ENCODE measurements at regions not wholly inside any gene's neighbourhood (a gene's known extent, or its start where the extent isn't known, plus 50 kb on each side); places are given as distances from the start of the nearest gene placed in this dataset.
"Not testable (repeated sequence)": the region's sequence is repeated elsewhere in the genome, so short reads cannot be mapped to it uniquely, and the experiment has no call there.

GRCh38 chr3:16073203-16073602 lies 101.3 kb upstream of the GALNT15 start:
- Histone ChIP-seq H3K4me3 (no peak overlapping the region), H3K36me3 (ENCODE audit: insufficient read depth) (no peaks in the 10 kb centered on the region), H2AFZ (no peak overlapping the region), H3K27me3 (ENCODE audit: insufficient read depth) (no peaks in the 10 kb centered on the region), H3K4me2 (no peak overlapping the region), H3K9me2 (ENCODE audit: insufficient read depth) (0 out of 2 replicates have a peak, but pooled peaks cover 5% of the 10 kb centered on the region), H3K27ac (ENCODE audit: low read depth) (no peak overlapping the region), H4K20me1 (replicated peaks; ENCODE audit: insufficient read depth) (no peaks in the 10 kb centered on the region), H3K79me2 (replicated peaks; ENCODE audit: insufficient read depth) (no peaks in the 10 kb centered on the region), H3F3A (replicated peaks; ENCODE audit: low read depth) (no peaks in the 10 kb centered on the region), H3K4me1 (ENCODE audit: insufficient read depth) (no peaks in the 10 kb centered on the region)
- TF ChIP-seq CTCF (conservative IDR thresholded peaks at IDR 0.05; ENCODE audit: low read depth in 2 of 2) (no peak), ZNF331 (CRISPR knock-in tag; IDR thresholded peaks at IDR 0.05; ENCODE audit: low read depth) (no peak), EZH2phosphoT487 (IDR thresholded peaks at IDR 0.05; ENCODE audit: unreplicated experiment) (no peak), EZH2 (IDR thresholded peaks at IDR 0.05; ENCODE audit: low read depth, unreplicated experiment) (no peak), ZNF462 (CRISPR knock-in tag; IDR thresholded peaks at IDR 0.05) (no peak), STAT1 (IDR thresholded peaks at IDR 0.05; ENCODE audit: unreplicated experiment) (no peak), NANOG (IDR thresholded peaks at IDR 0.05; ENCODE audit: borderline replicate concordance) (no peak), REST (IDR thresholded peaks at IDR 0.05; ENCODE audit: unreplicated experiment) (no peak), ZNF114 (CRISPR knock-in tag; IDR thresholded peaks at IDR 0.05) (no peak), POLR2AphosphoS5 (IDR thresholded peaks at IDR 0.05; ENCODE audit: low read depth) (no peak), CREB1 (CRISPR knock-in tag; IDR thresholded peaks at IDR 0.05; ENCODE audit: low read depth) (no peak)
- no peak overlapping the region for H3K27ac Mint-ChIP-seq
- H3K27me3 Mint-ChIP-seq (ENCODE audit: insufficient read depth, low read depth, poor library complexity): no peaks in the 10 kb centered on the region
- H3K36me3 Mint-ChIP-seq (ENCODE audit: low read depth): no peaks in the 10 kb centered on the region
- DNase-seq (ENCODE audit: low spot score) (no peak), ATAC-seq (no peak)
- no peak overlapping the region for H3K4me3 Mint-ChIP-seq
- H3K9me3 Mint-ChIP-seq: peaks cover 13% of the 10 kb centered on the region
- no peaks in the 10 kb centered on the region for H3K4me1 Mint-ChIP-seq

- H3K4me3 Mint-ChIP-seq; H3K4me2 ChIP-seq; H3K27me3 Mint-ChIP-seq (ENCODE audit: insufficient read depth, low read depth, poor library complexity); H3F3A ChIP-seq (replicated peaks; ENCODE audit: low read depth); H3K4me3 ChIP-seq; H3K27me3 ChIP-seq (ENCODE audit: insufficient read depth); H3K4me1 ChIP-seq (ENCODE audit: insufficient read depth); H3K36me3 Mint-ChIP-seq (ENCODE audit: low read depth); H3K27ac Mint-ChIP-seq; H3K9me2 ChIP-seq (ENCODE audit: insufficient read depth); DNase-seq (ENCODE audit: low spot score); ATAC-seq; H4K20me1 ChIP-seq (replicated peaks; ENCODE audit: insufficient read depth); H3K79me2 ChIP-seq (replicated peaks; ENCODE audit: insufficient read depth); H3K27ac ChIP-seq (ENCODE audit: low read depth); H2AFZ ChIP-seq; H3K4me1 Mint-ChIP-seq; H3K36me3 ChIP-seq (ENCODE audit: insufficient read depth): not testable (repeated sequence)
- peaks cover 19% of the 10 kb centered on the region for H3K9me3 Mint-ChIP-seq
Measured at GRCh38 chr3:16073990-16074671, 100.3 kb upstream of the GALNT15 start.
